Mucosa of descending colon (tissue), 3 donors: ENCODE measurements at regions not wholly inside any gene's neighbourhood (a gene's known extent, or its start where the extent isn't known, plus 50 kb on each side); places are given as distances from the start of the nearest gene placed in this dataset.
A peak's percentile ranks its signal among the peaks of the same experiment; 100 is the strongest.
"Not testable (repeated sequence)": the region's sequence is repeated elsewhere in the genome, so short reads cannot be mapped to it uniquely, and the experiment has no call there.

Experiments
- ATAC-seq: fragments of 200-7000 bp; cut with Tn5 transposase; one replicate; pipeline ENCODE4 v1.9.1; 2020; ENCODE audit warnings: mild to moderate bottlenecking, moderate library complexity
- DNase-seq, 3 donors: peaks; one replicate each; pipeline ENCODE4 v3.0.0-alpha.2; 2020
- H3K36me3 ChIP-seq: fragments of 200-600 bp; one replicate; pipeline ENCODE4 v1.8.0; 2021; ENCODE audit warnings: low read depth, mild to moderate bottlenecking
- H3K4me1 ChIP-seq: fragments of 200-600 bp; one replicate; pipeline ENCODE4 v1.8.0; 2021; ENCODE audit warnings: low read depth, mild to moderate bottlenecking
- H3K4me3 ChIP-seq: fragments of 200-600 bp; one replicate; pipeline ENCODE4 v1.8.0; 2021; ENCODE audit warnings: mild to moderate bottlenecking
- H3K9me3 ChIP-seq: fragments of 200-600 bp; one replicate; pipeline ENCODE4 v1.8.0; 2021; ENCODE audit warnings: mild to moderate bottlenecking
- intact Hi-C, 2 donors: fragments of 100-400 bp; cut with DNase I in 1 of 2; cut with micrococcal nuclease in 1 of 2; formaldehyde crosslinking; loops; one replicate each; pipeline versions ENCODE4 v1.11.0 to v1.11.1; 2022; cut with DNase I, micrococcal nuclease
- donor health status: DM: no; HTN: no; CAD: no; lungs with moderate emphysema.
- donor health status: DM: no; HTN: no; CAD: no.
- donor health status: DM: no; HTN: yes; CAD: no.

GRCh38 chr12:8282181-8282580, 54.8 kb upstream of the FAM90A1 start:
- DNase-seq, H3K4me3 ChIP-seq, ATAC-seq, intact Hi-C loops, H3K4me1 ChIP-seq, H3K36me3 ChIP-seq, H3K9me3 ChIP-seq: not testable (repeated sequence)

- intact Hi-C loops, H3K4me1 ChIP-seq, H3K9me3 ChIP-seq, H3K36me3 ChIP-seq, ATAC-seq, H3K4me3 ChIP-seq, DNase-seq: not testable (repeated sequence)
These were observed 58.3 kb upstream of the FAM90A1 start for GRCh38 chr12:8285681-8286080.

- H3K36me3 ChIP-seq, H3K4me3 ChIP-seq, H3K4me1 ChIP-seq, intact Hi-C loops, DNase-seq, ATAC-seq, H3K9me3 ChIP-seq: not testable (repeated sequence)
These were observed 64.3 kb upstream of the FAM90A1 start for GRCh38 chr12:8291764-8292163.

GRCh38 chr12:8294662-8295061, 67.2 kb upstream of the FAM90A1 start:
- H3K4me3 ChIP-seq, intact Hi-C loops, H3K4me1 ChIP-seq, ATAC-seq, H3K9me3 ChIP-seq, DNase-seq, H3K36me3 ChIP-seq: not testable (repeated sequence)

- H3K4me1 ChIP-seq, DNase-seq, H3K36me3 ChIP-seq, ATAC-seq, H3K4me3 ChIP-seq, intact Hi-C loops, H3K9me3 ChIP-seq: not testable (repeated sequence)
These were observed 81.2 kb upstream of the FAM90A1 start for GRCh38 chr12:8308611-8309010.

- intact Hi-C loops, H3K4me1 ChIP-seq, H3K9me3 ChIP-seq, DNase-seq, H3K4me3 ChIP-seq, ATAC-seq, H3K36me3 ChIP-seq: not testable (repeated sequence)
These were observed 88.6 kb upstream of the FAM90A1 start for GRCh38 chr12:8315997-8316396.

GRCh38 chr12:8317675-8318074, 90.3 kb upstream of the FAM90A1 start:
- intact Hi-C loops, H3K9me3 ChIP-seq: not testable (repeated sequence)

GRCh38 chr12:8320251-8320730, 92.9 kb upstream of the FAM90A1 start:
- ATAC-seq, intact Hi-C loops, H3K4me1 ChIP-seq, H3K36me3 ChIP-seq, H3K9me3 ChIP-seq, H3K4me3 ChIP-seq: not testable (repeated sequence)
- DNase-seq = peak in 1 of 3 donors; percentile 14

More at GRCh38 chr12:8317675-8318074, 90.3 kb upstream of the FAM90A1 start:
- DNase-seq, H3K36me3 ChIP-seq, ATAC-seq, H3K4me3 ChIP-seq, H3K4me1 ChIP-seq: not testable (repeated sequence)

- H3K36me3 ChIP-seq, H3K4me3 ChIP-seq, ATAC-seq, intact Hi-C loops, H3K9me3 ChIP-seq, DNase-seq, H3K4me1 ChIP-seq: not testable (repeated sequence)
These were observed 93.5 kb upstream of the FAM90A1 start for GRCh38 chr12:8320791-8321370.

GRCh38 chr12:8325145-8325839, 97.9 kb upstream of the FAM90A1 start:
- intact Hi-C loops, H3K4me1 ChIP-seq, H3K9me3 ChIP-seq, DNase-seq, H3K36me3 ChIP-seq, H3K4me3 ChIP-seq, ATAC-seq: not testable (repeated sequence)

GRCh38 chr12:8328835-8329234, 101.4 kb upstream of the FAM90A1 start:
- DNase-seq, H3K36me3 ChIP-seq, H3K4me1 ChIP-seq, H3K4me3 ChIP-seq, ATAC-seq, intact Hi-C loops, H3K9me3 ChIP-seq: not testable (repeated sequence)

GRCh38 chr12:8332373-8332772, 105.0 kb upstream of the FAM90A1 start:
- DNase-seq, intact Hi-C loops, H3K4me3 ChIP-seq, ATAC-seq, H3K4me1 ChIP-seq, H3K36me3 ChIP-seq, H3K9me3 ChIP-seq: not testable (repeated sequence)

GRCh38 chr12:8351073-8351472, 104.7 kb upstream of the CLEC6A start:
- H3K36me3 ChIP-seq, H3K4me1 ChIP-seq, H3K9me3 ChIP-seq, H3K4me3 ChIP-seq, ATAC-seq, intact Hi-C loops, DNase-seq: not testable (repeated sequence)

- ATAC-seq, intact Hi-C loops, H3K4me1 ChIP-seq, DNase-seq, H3K4me3 ChIP-seq, H3K36me3 ChIP-seq, H3K9me3 ChIP-seq: not testable (repeated sequence)
These were observed 101.0 kb upstream of the CLEC6A start for GRCh38 chr12:8354741-8355140.

GRCh38 chr12:8355531-8355930, 100.2 kb upstream of the CLEC6A start:
- H3K4me1 ChIP-seq, DNase-seq, intact Hi-C loops, H3K36me3 ChIP-seq, ATAC-seq, H3K4me3 ChIP-seq, H3K9me3 ChIP-seq: not testable (repeated sequence)
